Nephron progenitor cell (in vitro differentiated cells): ENCODE measurements at regions not wholly inside any gene's neighbourhood (a gene's known extent, or its start where the extent isn't known, plus 50 kb on each side); places are given as distances from the start of the nearest gene placed in this dataset.
A peak's percentile ranks its signal among the peaks of the same experiment; 100 is the strongest.

ENCODE experiments used
- DNase-seq: peaks from one replicate; pipeline ENCODE4 v3.0.0; 2021
- H3K27ac Mint-ChIP-seq: 2 replicates; pipeline ENCODE4 v1.8.0; 2021; ENCODE audit warnings: mild to moderate bottlenecking, moderate library complexity, mixed read lengths
- H3K27me3 Mint-ChIP-seq: 2 replicates; pipeline ENCODE4 v1.8.0; 2021; ENCODE audit warnings: mild to moderate bottlenecking, low read depth, mixed read lengths; ENCODE audit not compliant: poor library complexity
- H3K36me3 Mint-ChIP-seq: 2 replicates; pipeline ENCODE4 v1.8.0; 2021; ENCODE audit warnings: low read depth, mixed read lengths
- H3K4me1 Mint-ChIP-seq: 2 replicates; pipeline ENCODE4 v1.8.0; 2021; ENCODE audit warnings: mixed read lengths
- H3K4me3 Mint-ChIP-seq: 2 replicates; pipeline ENCODE4 v1.8.0; 2021; ENCODE audit warnings: mild to moderate bottlenecking, moderate library complexity, mixed read lengths
- H3K9me3 Mint-ChIP-seq: 2 replicates; pipeline ENCODE4 v1.8.0; 2021; ENCODE audit warnings: mild to moderate bottlenecking, moderate library complexity, mixed read lengths
- CTCF ChIP-seq: fragments of 200-600 bp; sonication (generic); IDR thresholded peaks from 2 replicates; pipeline ENCODE4 v1.5.0; 2021; ENCODE audit warnings: antibody characterized with exemption

- no peak for TF ChIP-seq CTCF
- Mint-ChIP-seq H3K9me3 (peaks cover 5% of the 10 kb centered on the region), H3K27ac (no peak overlapping the region)
Observed at GRCh38 chr7:153012203-153012602, 252.7 kb downstream of the ACTR3B start.

GRCh38 chr7:153017223-153017622, 257.7 kb downstream of the ACTR3B start:
- TF ChIP-seq CTCF, result no peak
- H3K4me1 Mint-ChIP-seq, result peaks cover 27% of the 10 kb centered on the region
- H3K27me3 Mint-ChIP-seq, result peaks cover 21% of the 10 kb centered on the region
- H3K36me3 Mint-ChIP-seq, result no peaks in the 10 kb centered on the region
- DNase-seq, result peak; percentile 8
- H3K9me3 Mint-ChIP-seq, result peaks cover 6% of the 10 kb centered on the region
- no peak overlapping the region for H3K27ac Mint-ChIP-seq
- no peak overlapping the region for H3K4me3 Mint-ChIP-seq

More at GRCh38 chr7:153012203-153012602, 252.7 kb downstream of the ACTR3B start:
- Mint-ChIP-seq H3K4me1 (peaks cover 16% of the 10 kb centered on the region), H3K36me3 (no peaks in the 10 kb centered on the region), H3K4me3 (no peak overlapping the region), H3K27me3 (peaks cover 30% of the 10 kb centered on the region)
- no peak for DNase-seq

- H3K27ac Mint-ChIP-seq, result no peak overlapping the region
- DNase-seq, result no peak
- no peak overlapping the region for H3K4me3 Mint-ChIP-seq
- no peak for TF ChIP-seq CTCF
- H3K9me3 Mint-ChIP-seq, result peaks cover 6% of the 10 kb centered on the region
- H3K36me3 Mint-ChIP-seq, result no peaks in the 10 kb centered on the region
- H3K27me3 Mint-ChIP-seq, result peaks cover 15% of the 10 kb centered on the region
- peaks cover 24% of the 10 kb centered on the region for H3K4me1 Mint-ChIP-seq
Observed at GRCh38 chr7:153021542-153021941, 262.0 kb downstream of the ACTR3B start.

GRCh38 chr7:153022475-153023193, 263.1 kb downstream of the ACTR3B start:
- DNase-seq, result no peak
- H3K36me3 Mint-ChIP-seq, result no peaks in the 10 kb centered on the region

GRCh38 chr7:153023194-153023592, 263.6 kb downstream of the ACTR3B start:
- H3K4me1 Mint-ChIP-seq, result peaks cover 15% of the 10 kb centered on the region
- peaks cover 8% of the 10 kb centered on the region for H3K27me3 Mint-ChIP-seq
- no peak for DNase-seq
- H3K27ac Mint-ChIP-seq, result no peak overlapping the region
- H3K9me3 Mint-ChIP-seq, result peaks cover 6% of the 10 kb centered on the region
- no peak for TF ChIP-seq CTCF
- no peaks in the 10 kb centered on the region for H3K36me3 Mint-ChIP-seq
- H3K4me3 Mint-ChIP-seq, result no peak overlapping the region

More at GRCh38 chr7:153022475-153023193, 263.1 kb downstream of the ACTR3B start:
- Mint-ChIP-seq H3K4me3 (no peak overlapping the region), H3K27ac (no peak overlapping the region), H3K4me1 (peaks cover 15% of the 10 kb centered on the region), H3K9me3 (peaks cover 6% of the 10 kb centered on the region), H3K27me3 (peaks cover 9% of the 10 kb centered on the region)
- no peak for TF ChIP-seq CTCF

GRCh38 chr7:153027210-153027609, 267.7 kb downstream of the ACTR3B start:
- Mint-ChIP-seq H3K4me3 (no peak overlapping the region), H3K27me3 (peaks cover 13% of the 10 kb centered on the region), H3K9me3 (no peaks in the 10 kb centered on the region), H3K27ac (no peak overlapping the region), H3K36me3 (no peaks in the 10 kb centered on the region), H3K4me1 (peaks cover 17% of the 10 kb centered on the region)
- DNase-seq, result no peak
- TF ChIP-seq CTCF, result no peak
